ENCODE measurements at regions not wholly inside any gene's neighbourhood (a gene's known extent, or its start where the extent isn't known, plus 50 kb on each side); places are given as distances from the start of the nearest gene placed in this dataset.

GRCh38 chr2:8169443-8169842 is 512.4 kb upstream of the ID2 start:
- Histone ChIP-seq H3K4me1 (ENCODE audit: insufficient read depth, low read length) (peaks cover 7% of the 10 kb centered on the region; the same call in 1 of the 2 replicates), H3K9me3 (ENCODE audit: control insufficient read depth, low read depth, low read length) (no peaks in the 10 kb centered on the region), H4K5ac (ENCODE audit: insufficient read length, low read depth, low read length) (no peak overlapping the region), H2AK5ac (ENCODE audit: insufficient read length, low read length) (no peak overlapping the region), H3T11ph (ENCODE audit: low read length) (no peak overlapping the region), H3K14ac (ENCODE audit: insufficient read depth, low read length) (no peak overlapping the region), H2BK12ac (ENCODE audit: insufficient read length, low read depth, low read length) (no peak overlapping the region), H3K27ac (ENCODE audit: insufficient read length, low read depth, low read length) (no peak overlapping the region), H3K4ac (ENCODE audit: low read depth, low read length) (no peak overlapping the region), H3K23me2 (ENCODE audit: insufficient read length, low read depth, low read length, poor library complexity, severe bottlenecking) (no peaks in the 10 kb centered on the region), H2AFZ (ENCODE audit: low read length) (no peak overlapping the region), H3K56ac (ENCODE audit: insufficient read length, low read depth, low read length) (no peak overlapping the region), H2BK15ac (ENCODE audit: low read depth, low read length) (no peak overlapping the region), H3K79me1 (ENCODE audit: insufficient read depth, low read depth, low read length, poor library complexity, severe bottlenecking) (no peaks in the 10 kb centered on the region), H4K8ac (replicated peaks; ENCODE audit: insufficient read length, low read depth, low read length) (no peak overlapping the region), H2BK120ac (ENCODE audit: low read depth, low read length, poor library complexity, severe bottlenecking) (no peak overlapping the region), H3K9ac (ENCODE audit: extremely low read depth, insufficient read length, low read length) (no peak overlapping the region), H3K27me3 (ENCODE audit: insufficient read depth, low read length) (peaks cover 3% of the 10 kb centered on the region), H3K18ac (ENCODE audit: insufficient read length, low read depth, low read length) (no peak overlapping the region), H3K23ac (ENCODE audit: insufficient read length, low read depth, low read length) (no peak overlapping the region), H3K4me2 (ENCODE audit: insufficient read depth, insufficient read length, low read length) (no peak overlapping the region), H2BK20ac (ENCODE audit: low read depth, low read length, poor library complexity, severe bottlenecking) (no peak overlapping the region), H2BK5ac (ENCODE audit: insufficient read length, low read length) (no peak overlapping the region), H4K91ac (ENCODE audit: insufficient read length, low read depth, low read length) (no peak overlapping the region), H4K20me1 (ENCODE audit: control insufficient read depth, insufficient read depth, insufficient read length) (no peaks in the 10 kb centered on the region), H3K79me2 (ENCODE audit: insufficient read depth, low read length) (no peaks in the 10 kb centered on the region)
- peaks cover 0 to 3% of the 10 kb centered on the region in 2 experiments; a peak in 1 of 5 replicates for H3K9me3 Mint-ChIP-seq
- DNase-seq = no peak
- WGBS (ENCODE audit: extremely low coverage, insufficient read length, low lambda C conversion rate) = no CpG with 5 or more reads among the region's 3 CpGs
- no peak for TF ChIP-seq CTCF (conservative IDR thresholded peaks at IDR 0.05)
- H3K4me1 Mint-ChIP-seq = peaks cover 13 to 22% of the 10 kb centered on the region in 2 experiments
- H3K27me3 Mint-ChIP-seq (ENCODE audit: low read depth) = no peaks in the 10 kb centered on the region
- no peak overlapping the region for H3K27ac Mint-ChIP-seq
- no peaks in the 10 kb centered on the region; a peak in 2 of 7 replicates for H3K36me3 Mint-ChIP-seq (ENCODE audit: insufficient read depth in 1 of 3, low read depth in 3 of 3)
- H3K4me3 Mint-ChIP-seq = no peak overlapping the region

Measured in H9 (cell line).